ENCODE measurements at regions not wholly inside any gene's neighbourhood (a gene's known extent, or its start where the extent isn't known, plus 50 kb on each side); places are given as distances from the start of the nearest gene placed in this dataset.
A peak's percentile ranks its signal among the peaks of the same experiment; 100 is the strongest.

DNA sequence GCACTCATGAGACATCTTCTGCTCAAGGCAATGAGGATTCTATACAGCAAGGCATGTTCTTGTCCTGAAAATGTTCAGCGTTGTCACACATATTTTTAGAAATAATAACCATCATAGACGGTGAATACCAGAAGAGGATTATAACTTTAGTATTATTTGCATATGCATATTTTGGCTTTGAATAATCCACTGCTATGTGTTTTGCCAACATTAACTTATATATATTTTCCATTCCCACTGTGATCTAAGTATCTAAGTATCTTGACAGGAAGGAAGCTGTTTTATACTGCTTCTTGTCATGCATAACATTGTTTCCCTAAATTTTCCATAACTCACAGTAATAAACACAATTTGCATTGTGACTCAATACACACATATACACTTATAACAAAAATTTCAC lies 509.5 kb downstream of the TBL1XR1 start:
- no peaks in the 10 kb centered on the region for H3K27me3 ChIP-seq (ENCODE audit: low read length)
- DNase-seq: no peak
- no peaks in the 10 kb centered on the region for H4K20me1 ChIP-seq (ENCODE audit: insufficient read depth, low read depth, low read length)
- H3K4me1 ChIP-seq (ENCODE audit: low read length): no peaks in the 10 kb centered on the region
- H3K36me3 ChIP-seq (ENCODE audit: insufficient read depth, low read length): no peaks in the 10 kb centered on the region
- no peaks in the 10 kb centered on the region for H3K9me2 ChIP-seq (replicated peaks; ENCODE audit: insufficient read depth, low read length)
- no peak overlapping the region for H3K4me3 ChIP-seq (ENCODE audit: low read length)
- H3K4me2 ChIP-seq (ENCODE audit: low read depth, low read length, poor library complexity, severe bottlenecking): no peak overlapping the region
- no peaks in the 10 kb centered on the region; the same call in none of the 2 replicates for H3K9me3 ChIP-seq (ENCODE audit: low read length)
- H3K9ac ChIP-seq (ENCODE audit: low read length): no peak overlapping the region
- no peak overlapping the region for H3K27ac ChIP-seq (ENCODE audit: low read length)
- H2AFZ ChIP-seq (ENCODE audit: low read length): no peak overlapping the region
- H3K79me2 ChIP-seq (ENCODE audit: low read length): no peaks in the 10 kb centered on the region

DNA sequence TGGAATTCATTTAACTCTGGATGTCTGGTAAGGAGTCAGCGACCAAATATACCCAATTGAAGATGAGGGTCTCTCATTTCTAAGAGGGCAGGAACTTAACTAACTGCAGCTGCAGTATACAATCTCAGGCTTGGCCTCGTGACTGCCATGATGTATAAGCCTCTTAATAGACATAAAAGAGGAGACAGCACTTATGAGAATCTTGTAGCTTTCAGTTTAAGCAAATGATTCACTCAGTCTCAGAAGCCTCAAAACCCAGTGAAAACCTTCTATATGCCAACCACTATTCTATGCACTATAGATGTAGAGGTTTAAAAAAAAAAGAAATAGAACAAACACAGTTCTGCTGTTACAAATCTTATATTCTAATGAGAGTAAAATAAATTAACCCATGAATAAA lies 513.9 kb downstream of the TBL1XR1 start:
- Histone ChIP-seq H3K27ac (ENCODE audit: low read length) (no peak overlapping the region), H3K9me2 (replicated peaks; ENCODE audit: insufficient read depth, low read length) (no peaks in the 10 kb centered on the region), H3K36me3 (ENCODE audit: insufficient read depth, low read length) (no peaks in the 10 kb centered on the region), H3K9me3 (ENCODE audit: low read length) (no peaks in the 10 kb centered on the region; the same call in none of the 2 replicates), H2AFZ (ENCODE audit: low read length) (no peak overlapping the region), H3K4me2 (ENCODE audit: low read depth, low read length, poor library complexity, severe bottlenecking) (no peak overlapping the region), H4K20me1 (ENCODE audit: insufficient read depth, low read depth, low read length) (no peaks in the 10 kb centered on the region), H3K9ac (ENCODE audit: low read length) (no peak overlapping the region), H3K79me2 (ENCODE audit: low read length) (no peaks in the 10 kb centered on the region), H3K4me3 (ENCODE audit: low read length) (no peak overlapping the region), H3K27me3 (ENCODE audit: low read length) (no peaks in the 10 kb centered on the region), H3K4me1 (ENCODE audit: low read length) (no peaks in the 10 kb centered on the region)
- DNase-seq: no peak

DNA sequence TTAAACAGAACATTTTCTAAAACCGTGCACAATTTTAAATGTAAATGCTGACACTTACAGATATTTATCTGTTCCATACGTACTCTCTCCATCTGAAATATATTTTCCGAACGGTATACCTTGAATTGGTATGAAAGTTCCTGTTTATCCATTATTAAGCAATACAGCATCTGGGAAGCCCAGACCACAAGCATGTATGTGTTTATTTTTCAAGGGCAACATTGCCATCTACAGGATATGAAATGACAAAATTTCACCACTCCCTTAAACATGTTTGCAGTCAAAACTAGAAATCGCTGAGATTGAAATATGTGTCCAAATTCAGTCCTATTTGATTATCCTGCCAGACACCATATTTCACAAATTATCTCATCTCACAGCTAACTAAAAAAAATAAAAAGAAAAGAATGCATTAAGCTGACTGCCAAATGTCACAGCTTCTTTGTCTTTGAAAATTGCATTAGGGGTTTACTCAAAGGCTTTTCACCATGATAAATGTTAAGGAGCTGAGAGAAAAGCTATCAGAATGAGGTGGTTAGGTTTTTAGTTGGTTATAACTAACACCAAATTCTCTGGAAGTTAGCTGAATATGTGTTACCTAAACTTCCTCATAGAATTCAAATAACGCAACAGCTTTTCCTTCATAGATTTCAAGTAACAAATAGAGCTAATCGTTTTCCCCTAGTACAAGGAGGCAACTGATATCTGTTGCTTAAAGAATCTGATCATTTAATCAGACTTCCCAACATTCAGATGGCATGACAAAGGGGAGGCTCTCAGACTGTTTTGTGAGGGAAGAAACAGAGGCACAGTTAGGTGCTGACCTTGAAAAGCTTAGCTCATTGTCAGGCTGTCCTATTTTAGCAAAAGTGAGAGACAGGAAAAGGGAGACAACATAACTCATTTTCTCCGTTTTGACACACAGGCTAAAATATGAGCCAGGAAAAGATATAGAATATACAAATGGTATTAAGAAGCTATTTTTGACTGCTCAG lies 533.1 kb downstream of the TBL1XR1 start:
- H3K27me3 ChIP-seq (ENCODE audit: low read length): no peaks in the 10 kb centered on the region
- no peak overlapping the region for H3K4me2 ChIP-seq (ENCODE audit: low read depth, low read length, poor library complexity, severe bottlenecking)
- no peaks in the 10 kb centered on the region for H3K9me3 ChIP-seq (ENCODE audit: low read length)
- DNase-seq: peak; percentile 44
- no peaks in the 10 kb centered on the region for H3K4me1 ChIP-seq (ENCODE audit: low read length)
- no peak overlapping the region for H3K4me3 ChIP-seq (ENCODE audit: low read length)
- H3K79me2 ChIP-seq (ENCODE audit: low read length): no peaks in the 10 kb centered on the region
- H3K36me3 ChIP-seq (ENCODE audit: insufficient read depth, low read length): no peaks in the 10 kb centered on the region
- no peak overlapping the region for H2AFZ ChIP-seq (ENCODE audit: low read length)
- no peak overlapping the region for H3K27ac ChIP-seq (ENCODE audit: low read length)
- no peak overlapping the region for H3K9ac ChIP-seq (ENCODE audit: low read length)
- H3K9me2 ChIP-seq (replicated peaks; ENCODE audit: insufficient read depth, low read length): no peaks in the 10 kb centered on the region
- no peaks in the 10 kb centered on the region for H4K20me1 ChIP-seq (ENCODE audit: insufficient read depth, low read depth, low read length)

DNA sequence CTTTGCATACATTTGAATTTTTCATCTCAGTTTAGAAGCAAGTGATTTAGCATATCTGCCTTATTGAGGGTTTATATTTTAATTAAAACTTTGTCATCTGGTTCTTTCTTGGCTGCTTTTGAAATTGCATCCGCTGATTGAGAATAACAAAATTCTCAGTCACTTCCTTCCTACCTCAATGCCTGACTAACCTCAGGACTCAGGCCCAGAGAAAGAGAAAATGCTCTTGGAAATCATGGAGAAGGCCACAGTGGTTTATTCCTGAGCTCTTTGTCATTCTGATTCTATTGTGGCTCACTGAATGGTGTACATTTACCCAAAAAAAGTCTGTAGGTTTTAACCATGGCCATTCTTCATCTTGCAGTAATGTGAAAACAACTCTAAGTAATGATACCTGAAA lies 533.9 kb downstream of the TBL1XR1 start:
- no peak overlapping the region for H3K27ac ChIP-seq (ENCODE audit: low read length)
- no peaks in the 10 kb centered on the region for H3K9me3 ChIP-seq (ENCODE audit: low read length)
- H3K4me3 ChIP-seq (ENCODE audit: low read length): no peak overlapping the region
- H3K4me1 ChIP-seq (ENCODE audit: low read length): no peaks in the 10 kb centered on the region
- H4K20me1 ChIP-seq (ENCODE audit: insufficient read depth, low read depth, low read length): no peaks in the 10 kb centered on the region
- no peaks in the 10 kb centered on the region for H3K36me3 ChIP-seq (ENCODE audit: insufficient read depth, low read length)
- no peaks in the 10 kb centered on the region for H3K79me2 ChIP-seq (ENCODE audit: low read length)
- no peak overlapping the region for H3K9ac ChIP-seq (ENCODE audit: low read length)
- H3K9me2 ChIP-seq (replicated peaks; ENCODE audit: insufficient read depth, low read length): no peaks in the 10 kb centered on the region
- H3K4me2 ChIP-seq (ENCODE audit: low read depth, low read length, poor library complexity, severe bottlenecking): no peak overlapping the region
- no peak for DNase-seq
- H3K27me3 ChIP-seq (ENCODE audit: low read length): no peaks in the 10 kb centered on the region
- no peak overlapping the region for H2AFZ ChIP-seq (ENCODE audit: low read length)

DNA sequence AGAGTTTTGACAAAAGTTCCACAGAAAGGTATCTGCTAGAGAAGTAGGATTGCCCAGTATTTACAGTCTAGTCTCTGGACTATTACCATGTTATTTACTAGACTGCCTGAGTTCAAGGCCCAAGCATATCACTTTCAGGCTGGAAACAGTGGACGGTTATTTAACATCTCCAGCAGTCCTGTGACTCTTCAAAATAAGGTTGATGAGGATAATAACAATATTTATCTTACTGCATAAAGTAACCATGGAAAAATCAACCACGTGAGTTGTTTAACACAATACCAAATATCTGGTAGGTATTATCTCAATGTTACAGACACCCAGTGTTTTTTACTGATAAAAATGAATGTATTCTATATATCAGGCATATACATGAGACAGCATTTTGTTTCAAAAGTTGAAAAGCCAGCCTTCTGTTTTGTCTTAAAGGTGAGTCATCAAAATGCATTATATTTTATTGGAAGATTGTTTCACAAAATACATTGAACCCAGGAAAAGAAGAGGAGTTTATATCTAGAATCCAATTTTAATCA lies 535.8 kb downstream of the TBL1XR1 start:
- no peaks in the 10 kb centered on the region for H3K79me2 ChIP-seq (ENCODE audit: low read length)
- DNase-seq: no peak
- no peak overlapping the region for H2AFZ ChIP-seq (ENCODE audit: low read length)
- no peaks in the 10 kb centered on the region for H4K20me1 ChIP-seq (ENCODE audit: insufficient read depth, low read depth, low read length)
- no peak overlapping the region for H3K27ac ChIP-seq (ENCODE audit: low read length)
- no peak overlapping the region for H3K9ac ChIP-seq (ENCODE audit: low read length)
- no peak overlapping the region for H3K4me3 ChIP-seq (ENCODE audit: low read length)
- no peaks in the 10 kb centered on the region for H3K4me1 ChIP-seq (ENCODE audit: low read length)
- no peak overlapping the region for H3K4me2 ChIP-seq (ENCODE audit: low read depth, low read length, poor library complexity, severe bottlenecking)
- H3K27me3 ChIP-seq (ENCODE audit: low read length): no peaks in the 10 kb centered on the region
- H3K9me3 ChIP-seq (ENCODE audit: low read length): no peaks in the 10 kb centered on the region
- no peaks in the 10 kb centered on the region for H3K36me3 ChIP-seq (ENCODE audit: insufficient read depth, low read length)
- no peaks in the 10 kb centered on the region for H3K9me2 ChIP-seq (replicated peaks; ENCODE audit: insufficient read depth, low read length)

DNA sequence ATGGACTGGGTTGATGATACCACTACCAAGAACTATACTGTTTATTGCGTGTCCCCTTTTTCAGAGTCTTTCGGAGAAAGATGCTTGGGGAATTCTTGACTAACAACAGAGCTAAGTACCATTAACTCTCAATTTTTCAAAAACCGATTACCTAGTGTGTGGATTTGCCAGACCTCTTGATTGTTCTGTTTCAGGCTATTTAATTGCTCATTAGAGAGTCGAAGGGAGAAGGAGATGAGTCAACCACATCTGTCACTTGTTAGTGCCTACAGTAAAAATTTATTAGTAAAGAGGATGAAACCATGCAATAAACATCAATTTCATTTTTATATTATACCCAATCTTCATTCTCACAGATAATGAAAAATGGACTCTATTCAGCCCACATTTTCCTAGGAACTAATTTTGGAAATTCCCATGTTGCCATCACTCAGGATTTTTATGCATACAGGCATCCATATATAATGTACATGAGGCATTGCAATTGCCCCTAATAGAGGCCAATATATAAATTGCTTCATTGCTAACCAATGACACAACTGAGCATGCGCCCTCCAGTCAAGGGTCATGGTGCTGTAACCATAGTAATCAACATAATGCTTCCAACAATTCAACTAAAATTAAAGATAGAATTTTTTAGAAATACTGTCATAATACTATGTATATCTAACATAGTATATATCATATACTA lies 541.7 kb downstream of the TBL1XR1 start:
- no peak overlapping the region for H3K4me2 ChIP-seq (ENCODE audit: low read depth, low read length, poor library complexity, severe bottlenecking)
- H3K9me3 ChIP-seq (ENCODE audit: low read length): no peaks in the 10 kb centered on the region
- no peaks in the 10 kb centered on the region for H4K20me1 ChIP-seq (ENCODE audit: insufficient read depth, low read depth, low read length)
- H3K27me3 ChIP-seq (ENCODE audit: low read length): no peaks in the 10 kb centered on the region
- H3K36me3 ChIP-seq (ENCODE audit: insufficient read depth, low read length): no peaks in the 10 kb centered on the region
- H2AFZ ChIP-seq (ENCODE audit: low read length): no peak overlapping the region
- H3K79me2 ChIP-seq (ENCODE audit: low read length): no peaks in the 10 kb centered on the region
- H3K4me3 ChIP-seq (ENCODE audit: low read length): no peak overlapping the region
- no peaks in the 10 kb centered on the region for H3K4me1 ChIP-seq (ENCODE audit: low read length)
- no peak for DNase-seq
- H3K27ac ChIP-seq (ENCODE audit: low read length): no peak overlapping the region
- H3K9ac ChIP-seq (ENCODE audit: low read length): no peak overlapping the region
- H3K9me2 ChIP-seq (replicated peaks; ENCODE audit: insufficient read depth, low read length): no peaks in the 10 kb centered on the region

DNA sequence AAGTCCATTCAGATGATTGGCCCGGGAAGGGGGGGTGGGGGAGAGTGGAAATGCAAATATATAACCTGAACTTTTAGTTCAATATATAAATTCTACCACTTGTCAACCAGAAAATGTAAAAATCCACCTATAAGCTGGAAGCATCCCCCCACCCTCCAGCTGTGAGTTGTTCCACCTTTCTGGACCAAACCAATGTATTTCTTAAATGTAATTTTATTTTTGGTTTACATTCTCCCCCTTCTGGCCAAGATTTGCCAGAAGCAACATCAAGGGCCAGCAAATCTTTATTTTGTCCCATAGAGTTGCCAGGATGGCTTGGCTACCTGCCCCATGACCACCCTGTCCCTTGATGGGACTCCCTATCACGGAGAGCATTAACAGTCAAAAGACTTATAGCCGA lies 545.7 kb downstream of the TBL1XR1 start:
- Histone ChIP-seq H4K20me1 (ENCODE audit: insufficient read depth, low read depth, low read length) (no peaks in the 10 kb centered on the region), H3K9me3 (ENCODE audit: low read length) (no peaks in the 10 kb centered on the region), H3K4me1 (ENCODE audit: low read length) (no peaks in the 10 kb centered on the region), H3K36me3 (ENCODE audit: insufficient read depth, low read length) (no peaks in the 10 kb centered on the region), H3K4me3 (ENCODE audit: low read length) (no peak overlapping the region), H3K9me2 (replicated peaks; ENCODE audit: insufficient read depth, low read length) (no peaks in the 10 kb centered on the region), H3K79me2 (ENCODE audit: low read length) (no peaks in the 10 kb centered on the region), H3K27me3 (ENCODE audit: low read length) (no peaks in the 10 kb centered on the region), H3K27ac (ENCODE audit: low read length) (no peak overlapping the region), H2AFZ (ENCODE audit: low read length) (no peak overlapping the region), H3K9ac (ENCODE audit: low read length) (no peak overlapping the region), H3K4me2 (ENCODE audit: low read depth, low read length, poor library complexity, severe bottlenecking) (no peak overlapping the region)
- DNase-seq: no peak

DNA sequence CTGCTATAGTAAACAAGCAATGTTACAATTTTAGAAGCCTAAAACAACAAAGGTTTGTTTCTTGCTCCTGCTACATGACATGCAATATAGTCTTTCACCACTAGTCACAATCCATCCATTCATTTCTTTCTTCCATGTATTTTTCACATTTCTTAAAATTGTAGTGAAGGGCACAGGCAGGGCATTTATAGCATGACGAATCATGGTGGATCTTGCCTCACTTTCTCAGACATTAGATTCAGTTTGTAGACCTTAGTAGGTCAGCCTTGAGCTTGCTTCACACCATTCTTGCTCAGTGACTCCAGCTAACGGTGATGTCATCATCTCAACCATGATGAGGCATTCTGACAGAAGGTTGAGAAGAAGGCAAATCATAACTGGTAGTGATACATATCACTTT lies 546.8 kb downstream of the TBL1XR1 start:
- no peaks in the 10 kb centered on the region for H3K4me1 ChIP-seq (ENCODE audit: low read length)
- no peaks in the 10 kb centered on the region for H4K20me1 ChIP-seq (ENCODE audit: insufficient read depth, low read depth, low read length)
- H3K9ac ChIP-seq (ENCODE audit: low read length): no peak overlapping the region
- H3K4me2 ChIP-seq (ENCODE audit: low read depth, low read length, poor library complexity, severe bottlenecking): no peak overlapping the region
- no peak overlapping the region for H2AFZ ChIP-seq (ENCODE audit: low read length)
- H3K27me3 ChIP-seq (ENCODE audit: low read length): no peaks in the 10 kb centered on the region
- no peaks in the 10 kb centered on the region for H3K9me2 ChIP-seq (replicated peaks; ENCODE audit: insufficient read depth, low read length)
- H3K27ac ChIP-seq (ENCODE audit: low read length): no peak overlapping the region
- H3K36me3 ChIP-seq (ENCODE audit: insufficient read depth, low read length): no peaks in the 10 kb centered on the region
- no peaks in the 10 kb centered on the region for H3K79me2 ChIP-seq (ENCODE audit: low read length)
- no peak for DNase-seq
- H3K9me3 ChIP-seq (ENCODE audit: low read length): no peaks in the 10 kb centered on the region
- H3K4me3 ChIP-seq (ENCODE audit: low read length): no peak overlapping the region
